ENCODE measurements at regions not wholly inside any gene's neighbourhood (a gene's known extent, or its start where the extent isn't known, plus 50 kb on each side); places are given as distances from the start of the nearest gene placed in this dataset.

GRCh38 chr4:33881176-33881575 lies 2363.1 kb downstream of the ARAP2 start:
- Histone ChIP-seq H3K4me3 (no peak overlapping the region), H3K9me3 (no peaks in the 10 kb centered on the region), H3K36me3 (ENCODE audit: low read depth, missing control alignments) (no peaks in the 10 kb centered on the region), H3K4me1 (no peaks in the 10 kb centered on the region), H3K27ac (no peak overlapping the region), H3K27me3 (no peaks in the 10 kb centered on the region)
- 44 to 52% methylated on average over 1 of the region's 1 CpG for WGBS, 2 donors
- TF ChIP-seq CTCF (IDR thresholded peaks at IDR 0.05): no peak
- TF ChIP-seq POLR2A (IDR thresholded peaks at IDR 0.05): no peak
- no peak for DNase-seq
- intact Hi-C loops (cut with DNase I; ENCODE audit: low total_unique reads): no loop called here

DNA sequence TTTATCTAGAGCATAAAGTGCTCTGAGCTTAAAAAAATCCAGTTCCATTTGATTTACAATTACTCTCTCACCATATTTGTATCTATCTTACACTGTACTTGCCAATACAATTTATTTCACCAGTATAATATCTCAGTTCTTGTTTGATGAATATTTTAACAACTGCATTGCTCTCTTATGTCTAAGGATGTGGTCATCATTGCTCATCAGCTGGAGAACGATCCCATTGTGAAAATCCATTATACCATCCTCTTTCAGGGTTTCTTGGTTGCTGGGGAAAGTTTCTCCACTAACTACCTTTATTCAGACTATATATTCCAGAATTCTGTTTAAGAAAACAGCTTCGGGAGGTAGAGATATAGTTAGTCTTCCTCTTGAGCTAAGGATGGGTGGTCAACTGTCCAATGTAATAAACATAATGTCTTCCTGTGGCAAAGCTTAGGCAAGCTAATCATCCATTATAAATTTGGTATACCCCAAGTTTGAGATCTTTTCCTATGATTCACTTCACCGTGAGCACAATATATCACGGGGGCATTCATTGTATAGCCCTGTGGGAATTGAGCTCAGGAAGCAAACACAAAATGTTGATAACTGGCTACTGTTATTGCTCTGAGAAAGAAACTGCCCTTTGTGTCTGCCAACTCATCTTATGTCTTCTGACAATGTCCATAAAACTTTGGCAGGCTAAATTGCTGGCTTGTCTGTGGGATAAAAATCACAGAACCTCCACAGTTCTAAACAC lies 2361.9 kb downstream of the ARAP2 start:
- Histone ChIP-seq H3K27ac (no peak overlapping the region), H3K4me1 (no peaks in the 10 kb centered on the region), H3K4me3 (no peak overlapping the region), H3K9me3 (no peaks in the 10 kb centered on the region), H3K36me3 (ENCODE audit: low read depth, missing control alignments) (no peaks in the 10 kb centered on the region), H3K27me3 (no peaks in the 10 kb centered on the region)
- intact Hi-C loops (cut with DNase I; ENCODE audit: low total_unique reads): no loop called here
- DNase-seq: no peak
- TF ChIP-seq CTCF (IDR thresholded peaks at IDR 0.05): no peak
- no peak for TF ChIP-seq POLR2A (IDR thresholded peaks at IDR 0.05)
- 75 to 88% methylated on average over 4 of the region's 4 CpGs for WGBS, 2 donors

- intact Hi-C loops (cut with DNase I; ENCODE audit: low total_unique reads): no loop called here
- H3K36me3 ChIP-seq (ENCODE audit: low read depth, missing control alignments): no peaks in the 10 kb centered on the region
- no peak overlapping the region for H3K27ac ChIP-seq
- no peaks in the 10 kb centered on the region for H3K9me3 ChIP-seq
- H3K27me3 ChIP-seq: no peaks in the 10 kb centered on the region
- H3K4me3 ChIP-seq: no peak overlapping the region
- no peaks in the 10 kb centered on the region for H3K4me1 ChIP-seq
- TF ChIP-seq CTCF (IDR thresholded peaks at IDR 0.05): no peak
- TF ChIP-seq POLR2A (IDR thresholded peaks at IDR 0.05): no peak
- no peak for DNase-seq
These were observed 2361.2 kb downstream of the ARAP2 start for GRCh38 chr4:33883111-33883510.

GRCh38 chr4:33886356-33886755 lies 2358.0 kb downstream of the ARAP2 start:
- TF ChIP-seq POLR2A (IDR thresholded peaks at IDR 0.05) (no peak), CTCF (IDR thresholded peaks at IDR 0.05) (no peak)
- 90 to 92% methylated on average over 7 to 8 of the region's 8 CpGs for WGBS, 2 donors
- Histone ChIP-seq H3K27me3 (no peaks in the 10 kb centered on the region), H3K4me1 (no peaks in the 10 kb centered on the region), H3K36me3 (ENCODE audit: low read depth, missing control alignments) (no peaks in the 10 kb centered on the region), H3K27ac (no peak overlapping the region), H3K9me3 (no peaks in the 10 kb centered on the region), H3K4me3 (no peak overlapping the region)
- intact Hi-C loops (cut with DNase I; ENCODE audit: low total_unique reads): no loop called here
- DNase-seq: no peak

- Histone ChIP-seq H3K4me1 (no peaks in the 10 kb centered on the region), H3K27ac (no peak overlapping the region), H3K27me3 (no peaks in the 10 kb centered on the region), H3K9me3 (no peaks in the 10 kb centered on the region), H3K4me3 (no peak overlapping the region), H3K36me3 (ENCODE audit: low read depth, missing control alignments) (no peaks in the 10 kb centered on the region)
- intact Hi-C loops (cut with DNase I; ENCODE audit: low total_unique reads): no loop called here
- TF ChIP-seq POLR2A (IDR thresholded peaks at IDR 0.05) (no peak), CTCF (IDR thresholded peaks at IDR 0.05) (no peak)
- WGBS, 2 donors: 70 to 79% methylated on average over 3 of the region's 3 CpGs
- DNase-seq: no peak
These were observed 2353.5 kb downstream of the ARAP2 start for GRCh38 chr4:33890841-33891240.
